Left ventricle myocardium inferior (tissue), 1 donor: ENCODE measurements at regions not wholly inside any gene's neighbourhood (a gene's known extent, or its start where the extent isn't known, plus 50 kb on each side); places are given as distances from the start of the nearest gene placed in this dataset.

Source experiments
- DNase-seq: peaks from one replicate; pipeline ENCODE4 v3.0.0-alpha.2; 2020
- H3K27ac ChIP-seq: fragments of 200-600 bp; replicated peaks from 2 replicates; pipeline ENCODE4 v1.8.0; 2021
- H3K27me3 ChIP-seq: fragments of 200-600 bp; 2 replicates; pipeline ENCODE4 v1.8.0; 2021; ENCODE audit warnings: low read depth
- H3K36me3 ChIP-seq: fragments of 200-600 bp; 2 replicates; pipeline ENCODE4 v1.8.0; 2021
- H3K4me1 ChIP-seq: fragments of 200-600 bp; 2 replicates; pipeline ENCODE4 v1.8.0; 2021
- H3K4me3 ChIP-seq: fragments of 200-600 bp; 2 replicates; pipeline ENCODE4 v1.8.0; 2021; ENCODE audit warnings: mild to moderate bottlenecking, moderate library complexity
- H3K9me3 ChIP-seq: fragments of 200-600 bp; replicated peaks from 2 replicates; pipeline ENCODE4 v1.8.0; 2021
- CTCF ChIP-seq: fragments of 200-600 bp; IDR thresholded peaks from 2 replicates; pipeline ENCODE4 v1.8.0; 2021; ENCODE audit warnings: antibody characterized with exemption, mild to moderate bottlenecking, borderline replicate concordance
- intact Hi-C: fragments of 100-400 bp; cut with micrococcal nuclease; formaldehyde crosslinking; loops from one replicate; pipeline ENCODE4 v1.11.0; 2022
- donor health status: DM: no; HTN: yes; CAD: no; lungs with severe emphysema.

GRCh38 chr13:85204668-85205344, 594.4 kb downstream of the SLITRK6 start:
- H3K4me3 ChIP-seq, result no peak overlapping the region
- no peak overlapping the region for H3K27ac ChIP-seq
- no peak for DNase-seq
- no peaks in the 10 kb centered on the region for H3K27me3 ChIP-seq
- no peaks in the 10 kb centered on the region for H3K4me1 ChIP-seq
- no peaks in the 10 kb centered on the region for H3K36me3 ChIP-seq
- H3K9me3 ChIP-seq, result peaks cover 56% of the 10 kb centered on the region
- intact Hi-C loops, result no loop called here
- TF ChIP-seq CTCF, result no peak

- DNase-seq, result no peak
- H3K27ac ChIP-seq, result no peak overlapping the region
- intact Hi-C loops, result no loop called here
- H3K9me3 ChIP-seq, result peaks cover 32% of the 10 kb centered on the region
- no peak for TF ChIP-seq CTCF
- H3K27me3 ChIP-seq, result no peaks in the 10 kb centered on the region
- H3K4me3 ChIP-seq, result no peak overlapping the region
- no peaks in the 10 kb centered on the region for H3K4me1 ChIP-seq
- no peaks in the 10 kb centered on the region for H3K36me3 ChIP-seq
These were observed 601.8 kb downstream of the SLITRK6 start for GRCh38 chr13:85197431-85197830.

- no peak overlapping the region for H3K27ac ChIP-seq
- peaks cover 13% of the 10 kb centered on the region for H3K9me3 ChIP-seq
- no peak overlapping the region for H3K4me3 ChIP-seq
- H3K27me3 ChIP-seq, result no peaks in the 10 kb centered on the region
- intact Hi-C loops, result no loop called here
- H3K4me1 ChIP-seq, result no peaks in the 10 kb centered on the region
- no peaks in the 10 kb centered on the region for H3K36me3 ChIP-seq
- DNase-seq, result no peak
- no peak for TF ChIP-seq CTCF
These were observed 604.7 kb downstream of the SLITRK6 start for GRCh38 chr13:85194482-85194881.

DNA sequence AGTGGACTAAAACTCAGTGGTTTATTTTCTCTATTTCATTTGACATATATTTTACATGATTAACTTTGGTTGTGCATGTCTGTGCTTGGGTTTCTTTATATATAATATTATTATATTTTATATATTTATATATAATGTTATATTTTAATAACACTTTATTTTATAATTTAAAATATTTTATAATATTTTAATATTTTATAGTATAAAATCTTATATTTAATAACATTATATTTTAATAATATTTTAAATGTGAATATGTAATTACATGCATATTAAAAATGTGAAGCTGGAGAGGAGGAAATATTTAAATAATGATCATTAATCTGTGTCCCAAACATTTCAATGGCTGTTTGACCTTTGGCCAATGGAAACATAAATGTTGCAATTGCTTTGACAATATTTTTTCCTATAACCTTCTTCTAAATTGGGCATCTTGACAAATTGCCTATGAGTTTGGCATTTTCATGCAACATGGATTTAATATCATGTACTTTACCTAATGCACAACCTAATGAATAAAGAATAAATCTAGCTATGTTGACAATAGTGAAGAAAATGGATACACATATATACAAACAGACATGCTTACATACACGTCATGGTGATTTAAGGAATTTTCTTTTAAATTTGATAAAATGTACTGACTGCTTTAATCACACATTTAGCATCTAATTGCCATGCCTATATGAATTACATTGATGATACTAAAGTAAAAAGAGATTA, 607.1 kb downstream of the SLITRK6 start:
- intact Hi-C loops, result no loop called here
- Histone ChIP-seq H3K4me3 (no peak overlapping the region), H3K27me3 (no peaks in the 10 kb centered on the region), H3K9me3 (peaks cover 10% of the 10 kb centered on the region), H3K27ac (no peak overlapping the region), H3K36me3 (no peaks in the 10 kb centered on the region), H3K4me1 (no peaks in the 10 kb centered on the region)
- DNase-seq, result no peak
- TF ChIP-seq CTCF, result no peak

GRCh38 chr13:85186356-85187045, 612.7 kb downstream of the SLITRK6 start:
- Histone ChIP-seq H3K4me1 (no peaks in the 10 kb centered on the region), H3K9me3 (peaks cover 34% of the 10 kb centered on the region), H3K27me3 (no peaks in the 10 kb centered on the region), H3K36me3 (no peaks in the 10 kb centered on the region), H3K4me3 (no peak overlapping the region), H3K27ac (no peak overlapping the region)
- TF ChIP-seq CTCF, result no peak
- intact Hi-C loops, result no loop called here
- no peak for DNase-seq
